Upper lobe of left lung (tissue), 6 donors: ENCODE measurements at regions not wholly inside any gene's neighbourhood (a gene's known extent, or its start where the extent isn't known, plus 50 kb on each side); places are given as distances from the start of the nearest gene placed in this dataset.

Experiments
- ATAC-seq, 2 donors: fragments of 200-7000 bp; cut with Tn5 transposase; one replicate each; pipeline ENCODE4 v1.9.1; 2022; ENCODE audit warnings: mild to moderate bottlenecking in 2 of 2, moderate library complexity in 2 of 2; ENCODE audit not compliant: low FRiP score in 2 of 2
- DNase-seq, 2 donors: peaks; one replicate each; pipeline ENCODE4 v3.0.0-alpha.2; 2019 to 2020
- H3K27ac ChIP-seq, 4 donors: fragments of 200-600 bp; sonication (generic); one replicate each; pipeline ENCODE4 v1.5.1; 2016 to 2019
- H3K27me3 ChIP-seq, 4 donors: fragments of 200-600 bp; sonication (generic); one replicate each; pipeline ENCODE4 v1.5.1; 2017 to 2019
- H3K36me3 ChIP-seq, 4 donors: fragments of 200-600 bp; sonication (generic); one replicate each; pipeline ENCODE4 v1.5.1; 2016 to 2019
- H3K4me1 ChIP-seq, 4 donors: fragments of 200-600 bp; sonication (generic); one replicate each; pipeline ENCODE4 v1.5.1; 2018 to 2019
- H3K4me3 ChIP-seq, 4 donors: fragments of 200-600 bp; sonication (generic); one replicate each; pipeline ENCODE4 v1.5.1; 2017 to 2019; ENCODE audit warnings: mild to moderate bottlenecking in 2 of 4, moderate library complexity in 1 of 4
- H3K9me3 ChIP-seq, 4 donors: fragments of 200-600 bp; sonication (generic); one replicate each; pipeline ENCODE4 v1.5.1; 2018 to 2019
- EP300 ChIP-seq, 4 donors: sonication (generic); formaldehyde crosslinking; IDR thresholded peaks; one replicate each; pipeline ENCODE4 v1.5.1; 2017; ENCODE audit warnings: antibody characterized with exemption in 4 of 4, control low read depth in 2 of 4
- POLR2A ChIP-seq, 4 donors: fragments of 450-650 bp; IDR thresholded peaks; one replicate each; pipeline ENCODE4 v1.5.1; 2016 to 2017; ENCODE audit warnings: antibody characterized with exemption in 4 of 4, mild to moderate bottlenecking in 2 of 4
- POLR2AphosphoS5 ChIP-seq, 2 donors: sonication (generic); formaldehyde crosslinking; IDR thresholded peaks; one replicate each; pipeline ENCODE4 v1.5.1; 2017; ENCODE audit warnings: antibody characterized with exemption in 2 of 2
- WGBS, 2 donors: methylation state at CpG; one replicate each; pipeline ENCODE4 v1.1.5; 2017 to 2018; 5-methylcytosine and 5-hydroxymethylcytosine counted together
- TF ChIP-seq, protein P1 (sequence below), 6 experiments: fragments of 450-650 bp in 4 of 6; fragments of 200-600 bp in 2 of 6; sonication (generic) in 2 of 6; IDR thresholded peaks; one replicate each; pipeline ENCODE4 v1.5.1; 2016 to 2019; ENCODE audit warnings: antibody characterized with exemption in 6 of 6
- donor health status: DM: no; HTN: no; CAD: no; lungs with moderate emphysema.
- donor health status: DM: no; HTN: yes; CAD: no; lungs with severe emphysema.

DNA sequence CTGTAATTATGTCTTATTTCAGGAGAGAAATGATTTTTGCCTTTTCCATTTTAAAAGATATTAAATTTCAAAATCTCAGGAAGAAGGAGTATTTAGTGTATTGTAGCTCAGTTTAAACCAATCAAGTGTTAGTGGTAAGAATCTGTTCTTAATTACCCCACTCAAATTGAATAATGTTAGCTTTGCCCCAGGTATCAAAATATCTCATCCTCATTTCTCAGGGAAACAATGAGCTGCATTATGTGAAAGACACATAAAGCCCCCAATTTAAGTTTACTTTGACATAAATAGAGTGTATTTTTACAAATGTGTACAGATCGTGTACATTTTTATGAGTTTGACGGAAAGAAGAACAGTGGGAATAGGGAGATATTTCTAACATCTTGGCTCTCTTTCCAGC, 317.4 kb upstream of the RARB start:
- no peak overlapping the region for H3K4me3 ChIP-seq
- no peak for TF ChIP-seq POLR2AphosphoS5 (IDR thresholded peaks at IDR 0.05)
- TF ChIP-seq EP300 (IDR thresholded peaks at IDR 0.05), result no peak
- TF ChIP-seq, protein P1, sequence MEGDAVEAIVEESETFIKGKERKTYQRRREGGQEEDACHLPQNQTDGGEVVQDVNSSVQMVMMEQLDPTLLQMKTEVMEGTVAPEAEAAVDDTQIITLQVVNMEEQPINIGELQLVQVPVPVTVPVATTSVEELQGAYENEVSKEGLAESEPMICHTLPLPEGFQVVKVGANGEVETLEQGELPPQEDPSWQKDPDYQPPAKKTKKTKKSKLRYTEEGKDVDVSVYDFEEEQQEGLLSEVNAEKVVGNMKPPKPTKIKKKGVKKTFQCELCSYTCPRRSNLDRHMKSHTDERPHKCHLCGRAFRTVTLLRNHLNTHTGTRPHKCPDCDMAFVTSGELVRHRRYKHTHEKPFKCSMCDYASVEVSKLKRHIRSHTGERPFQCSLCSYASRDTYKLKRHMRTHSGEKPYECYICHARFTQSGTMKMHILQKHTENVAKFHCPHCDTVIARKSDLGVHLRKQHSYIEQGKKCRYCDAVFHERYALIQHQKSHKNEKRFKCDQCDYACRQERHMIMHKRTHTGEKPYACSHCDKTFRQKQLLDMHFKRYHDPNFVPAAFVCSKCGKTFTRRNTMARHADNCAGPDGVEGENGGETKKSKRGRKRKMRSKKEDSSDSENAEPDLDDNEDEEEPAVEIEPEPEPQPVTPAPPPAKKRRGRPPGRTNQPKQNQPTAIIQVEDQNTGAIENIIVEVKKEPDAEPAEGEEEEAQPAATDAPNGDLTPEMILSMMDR (IDR thresholded peaks at IDR 0.05), result no peak
- no peak for TF ChIP-seq POLR2A (IDR thresholded peaks at IDR 0.05)
- DNase-seq (no peak), ATAC-seq (no peak)
- H3K4me1 ChIP-seq, result no peaks in the 10 kb centered on the region
- no peak overlapping the region for H3K27ac ChIP-seq
- H3K36me3 ChIP-seq, result no peaks in the 10 kb centered on the region
- WGBS, 2 donors, result 83 to 85% methylated on average over 2 of the region's 2 CpGs
- H3K27me3 ChIP-seq, result no peaks in the 10 kb centered on the region
- H3K9me3 ChIP-seq, result no peaks in the 10 kb centered on the region

DNA sequence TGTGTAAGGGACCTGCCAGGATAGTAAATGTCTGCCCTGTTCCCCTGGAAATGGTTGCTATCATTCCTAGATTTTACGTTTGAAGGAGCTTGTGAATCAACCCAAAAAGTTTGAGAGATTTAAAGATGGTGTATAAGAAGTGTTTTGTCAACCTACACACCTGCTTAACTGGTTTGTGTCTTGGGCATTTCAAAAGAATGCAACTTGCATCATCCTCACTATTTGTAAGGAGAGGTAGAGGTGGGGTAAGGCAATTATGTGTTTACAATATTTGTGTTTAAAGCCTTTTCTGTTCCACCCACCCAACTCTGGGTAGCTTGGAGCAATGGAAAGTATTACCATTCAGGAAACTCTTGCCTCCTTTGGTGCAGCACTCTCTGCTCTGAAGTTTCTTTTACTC, 314.2 kb upstream of the RARB start:
- no peak overlapping the region for H3K4me3 ChIP-seq
- H3K9me3 ChIP-seq, result no peaks in the 10 kb centered on the region
- DNase-seq, result no peak
- TF ChIP-seq EP300 (IDR thresholded peaks at IDR 0.05) (no peak), POLR2A (IDR thresholded peaks at IDR 0.05) (no peak), POLR2AphosphoS5 (IDR thresholded peaks at IDR 0.05) (no peak)
- TF ChIP-seq, protein P1 (IDR thresholded peaks at IDR 0.05), result no peak
- WGBS, 2 donors, result 58 to 70% methylated on average over 1 of the region's 1 CpG
- H3K27ac ChIP-seq, result no peak overlapping the region
- no peaks in the 10 kb centered on the region for H3K36me3 ChIP-seq
- ATAC-seq, result no peak
- H3K27me3 ChIP-seq, result no peaks in the 10 kb centered on the region
- H3K4me1 ChIP-seq, result no peaks in the 10 kb centered on the region

DNA sequence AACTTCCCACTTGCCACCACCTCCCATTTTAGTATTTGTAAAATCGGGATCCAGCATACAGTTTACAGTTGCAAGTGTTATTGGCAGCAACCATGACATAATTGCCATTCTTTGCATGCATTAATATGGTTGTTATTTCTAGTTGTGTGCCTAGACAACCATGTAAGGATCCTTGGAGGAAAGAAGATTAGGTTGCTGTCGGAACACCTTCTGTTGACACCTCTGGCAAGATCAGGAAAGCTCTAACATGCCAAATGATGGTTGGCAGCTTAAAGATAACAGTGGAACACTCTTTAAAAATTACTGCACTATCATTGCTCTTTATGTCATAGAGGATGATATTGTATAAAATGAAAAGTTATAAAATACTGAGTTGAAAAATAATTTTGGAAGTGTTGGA, 313.5 kb upstream of the RARB start:
- no peaks in the 10 kb centered on the region for H3K27me3 ChIP-seq
- H3K9me3 ChIP-seq, result no peaks in the 10 kb centered on the region
- no peaks in the 10 kb centered on the region for H3K4me1 ChIP-seq
- no peaks in the 10 kb centered on the region for H3K36me3 ChIP-seq
- ATAC-seq (no peak), DNase-seq (no peak)
- WGBS, 2 donors, result 76 to 80% methylated on average over 2 of the region's 2 CpGs
- H3K4me3 ChIP-seq, result no peak overlapping the region
- H3K27ac ChIP-seq, result no peak overlapping the region
- TF ChIP-seq, protein P1 (IDR thresholded peaks at IDR 0.05), result no peak
- TF ChIP-seq EP300 (IDR thresholded peaks at IDR 0.05) (no peak), POLR2A (IDR thresholded peaks at IDR 0.05) (no peak), POLR2AphosphoS5 (IDR thresholded peaks at IDR 0.05) (no peak)

DNA sequence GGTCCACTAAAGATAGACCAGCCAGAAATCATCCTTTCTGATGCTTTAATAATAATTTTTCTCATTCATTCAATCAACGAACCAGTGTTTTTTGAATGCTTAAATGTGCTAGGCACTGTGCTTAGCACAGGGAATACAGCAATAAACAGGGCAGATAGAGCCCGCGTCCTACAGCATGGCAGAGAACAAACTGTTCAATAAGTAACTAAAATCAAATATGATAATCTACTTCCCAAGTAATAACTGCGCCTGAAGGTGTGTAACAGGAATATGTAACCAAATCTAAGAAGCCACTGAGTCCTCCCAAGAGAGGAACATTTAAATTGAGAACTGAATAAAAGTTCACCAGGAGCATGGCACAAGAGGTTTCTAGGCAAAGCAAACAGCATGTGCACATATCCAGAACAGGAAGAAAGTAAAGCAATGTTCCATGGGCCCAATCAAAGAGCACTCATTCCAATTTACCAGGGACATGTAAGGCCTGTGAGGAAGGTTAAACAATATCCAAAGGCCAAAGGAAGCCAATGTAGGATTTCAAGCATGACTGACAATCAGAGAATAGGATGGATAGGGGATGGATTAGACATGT, 311.0 kb upstream of the RARB start:
- TF ChIP-seq, protein P1 (IDR thresholded peaks at IDR 0.05), result no peak
- TF ChIP-seq POLR2AphosphoS5 (IDR thresholded peaks at IDR 0.05) (no peak), EP300 (IDR thresholded peaks at IDR 0.05) (no peak), POLR2A (IDR thresholded peaks at IDR 0.05) (no peak)
- no peak overlapping the region for H3K27ac ChIP-seq
- no peak overlapping the region for H3K4me3 ChIP-seq
- WGBS, 2 donors, result 74 to 85% methylated on average over 4 of the region's 4 CpGs
- ATAC-seq, result no peak
- H3K9me3 ChIP-seq, result no peaks in the 10 kb centered on the region
- no peaks in the 10 kb centered on the region for H3K36me3 ChIP-seq
- no peaks in the 10 kb centered on the region for H3K27me3 ChIP-seq
- no peaks in the 10 kb centered on the region for H3K4me1 ChIP-seq
- no peak for DNase-seq

DNA sequence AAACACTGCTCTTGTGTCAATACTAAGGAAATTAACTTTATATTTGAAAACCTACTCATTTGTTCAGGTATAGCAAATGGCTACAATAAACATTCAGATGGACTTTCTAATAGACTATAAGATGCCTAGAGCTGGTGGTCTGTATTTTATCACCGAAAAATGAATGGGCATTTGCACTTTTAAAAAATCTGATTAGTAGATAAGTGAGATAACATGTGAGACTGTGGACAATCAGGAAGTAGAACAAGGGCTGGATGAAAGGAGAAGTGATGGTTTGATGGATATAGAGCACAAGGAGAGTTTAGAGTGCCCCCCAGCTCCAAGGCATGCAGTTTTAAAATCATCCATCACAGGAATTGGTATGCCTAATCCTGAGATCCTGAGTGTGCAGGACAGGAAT, 308.4 kb upstream of the RARB start:
- ATAC-seq (no peak), DNase-seq (no peak)
- 86 to 93% methylated on average over 1 of the region's 1 CpG for WGBS, 2 donors
- TF ChIP-seq, protein P1 (IDR thresholded peaks at IDR 0.05), result no peak
- TF ChIP-seq POLR2A (IDR thresholded peaks at IDR 0.05) (no peak), POLR2AphosphoS5 (IDR thresholded peaks at IDR 0.05) (no peak), EP300 (IDR thresholded peaks at IDR 0.05) (no peak)
- no peak overlapping the region for H3K4me3 ChIP-seq
- no peaks in the 10 kb centered on the region for H3K4me1 ChIP-seq
- H3K36me3 ChIP-seq, result no peaks in the 10 kb centered on the region
- H3K27me3 ChIP-seq, result no peaks in the 10 kb centered on the region
- H3K27ac ChIP-seq, result no peak overlapping the region
- no peaks in the 10 kb centered on the region for H3K9me3 ChIP-seq
